Stimulated activated CD4-positive, alpha-beta T cell treated with anti-CD3 and anti-CD28 coated beads, Interleukin-12 subunit alpha, Interleukin-12 subunit beta, amount 100 ng/mL, for 48 hours (primary cell): ENCODE measurements at regions not wholly inside any gene's neighbourhood (a gene's known extent, or its start where the extent isn't known, plus 50 kb on each side); places are given as distances from the start of the nearest gene placed in this dataset.

Source experiments
- DNase-seq, 3 donors: peaks; one replicate each; pipeline ENCODE4 v3.0.0-alpha.2; 2020; ENCODE audit warnings: low read depth in 2 of 3, low spot score in 1 of 3

GRCh38 chr2:7951490-7951889 is 730.4 kb upstream of the ID2 start:
- no peak for DNase-seq

- no peak for DNase-seq
Measured at GRCh38 chr2:7952046-7952745, 729.7 kb upstream of the ID2 start.

GRCh38 chr2:7953195-7953594 is 728.7 kb upstream of the ID2 start:
- no peak for DNase-seq

- no peak for DNase-seq
Measured at GRCh38 chr2:7954234-7954633, 727.6 kb upstream of the ID2 start.

- no peak for DNase-seq
Measured at GRCh38 chr2:7956126-7956689, 725.6 kb upstream of the ID2 start.

- DNase-seq = no peak
Measured at GRCh38 chr2:7961550-7961949, 720.3 kb upstream of the ID2 start.

GRCh38 chr2:7962161-7962560 is 719.7 kb upstream of the ID2 start:
- DNase-seq = no peak

- no peak for DNase-seq
Measured at GRCh38 chr2:7963787-7964186, 718.1 kb upstream of the ID2 start.

- no peak for DNase-seq
Measured at GRCh38 chr2:7966032-7966431, 715.8 kb upstream of the ID2 start.

GRCh38 chr2:7967707-7968405 is 714.0 kb upstream of the ID2 start:
- no peak for DNase-seq

- DNase-seq = no peak
Measured at GRCh38 chr2:7969756-7970515, 711.9 kb upstream of the ID2 start.

- no peak for DNase-seq
Measured at GRCh38 chr2:7971248-7971647, 710.6 kb upstream of the ID2 start.

- DNase-seq = no peak
Measured at GRCh38 chr2:7971841-7972240, 710.0 kb upstream of the ID2 start.

GRCh38 chr2:7972670-7973069 is 709.2 kb upstream of the ID2 start:
- DNase-seq = no peak

GRCh38 chr2:7973801-7974480 is 707.9 kb upstream of the ID2 start:
- no peak for DNase-seq

- no peak for DNase-seq
Measured at GRCh38 chr2:7974936-7975335, 706.9 kb upstream of the ID2 start.

GRCh38 chr2:7976206-7976605 is 705.6 kb upstream of the ID2 start:
- no peak for DNase-seq

- DNase-seq = no peak
Measured at GRCh38 chr2:7977981-7978380, 703.9 kb upstream of the ID2 start.

- no peak for DNase-seq
Measured at GRCh38 chr2:7982054-7982453, 699.8 kb upstream of the ID2 start.

- DNase-seq = no peak
Measured at GRCh38 chr2:7983451-7983850, 698.4 kb upstream of the ID2 start.

GRCh38 chr2:7983912-7984311 is 697.9 kb upstream of the ID2 start:
- no peak for DNase-seq
